Tibial nerve (tissue), 4 donors: ENCODE measurements at regions not wholly inside any gene's neighbourhood (a gene's known extent, or its start where the extent isn't known, plus 50 kb on each side); places are given as distances from the start of the nearest gene placed in this dataset.
A peak's percentile ranks its signal among the peaks of the same experiment; 100 is the strongest.

ENCODE experiments used
- DNase-seq, 2 donors: peaks; one replicate each; pipeline ENCODE4 v3.0.0-alpha.2; 2019; ENCODE audit warnings: low spot score in 2 of 2
- H3K27ac ChIP-seq, 4 donors: fragments of 200-600 bp; sonication (generic) in 3 of 4; one replicate each; pipeline ENCODE4 v1.5.1; 2017 to 2019; ENCODE audit warnings: mild to moderate bottlenecking in 1 of 4
- H3K27me3 ChIP-seq, 2 donors: fragments of 200-600 bp; sonication (generic) in 1 of 2; one replicate each; pipeline versions ENCODE4 v1.5.1 to v1.6.0; 2017 to 2019
- H3K36me3 ChIP-seq, 3 donors: fragments of 200-600 bp; sonication (generic); one replicate each; pipeline ENCODE4 v1.5.1; 2018 to 2019
- H3K4me1 ChIP-seq, 4 donors: fragments of 200-600 bp; sonication (generic) in 3 of 4; one replicate each; pipeline ENCODE4 v1.5.1; 2017 to 2019
- H3K4me3 ChIP-seq, 4 donors: fragments of 200-600 bp; sonication (generic) in 3 of 4; one replicate each; pipeline ENCODE4 v1.5.1; 2017 to 2019; ENCODE audit warnings: mild to moderate bottlenecking in 1 of 4, moderate library complexity in 1 of 4
- H3K9me3 ChIP-seq, 4 donors: fragments of 200-600 bp; sonication (generic) in 3 of 4; one replicate each; pipeline ENCODE4 v1.5.1; 2017 to 2019
- EP300 ChIP-seq, 2 donors: sonication (generic); formaldehyde crosslinking; IDR thresholded peaks; one replicate each; pipeline ENCODE4 v1.6.1; 2017; ENCODE audit warnings: antibody characterized with exemption in 2 of 2, mild to moderate bottlenecking in 1 of 2
- POLR2A ChIP-seq, 2 donors: fragments of 450-650 bp; IDR thresholded peaks; one replicate each; pipeline ENCODE4 v1.6.1; 2017; ENCODE audit warnings: antibody characterized with exemption in 2 of 2, mild to moderate bottlenecking in 2 of 2, moderate library complexity in 2 of 2
- WGBS, 2 donors: methylation state at CpG; one replicate each; pipeline ENCODE4 v1.1.5; 2018; 5-methylcytosine and 5-hydroxymethylcytosine counted together
- TF ChIP-seq, protein P1 (sequence below), 5 experiments: fragments of 200-600 bp in 3 of 5; fragments of 450-650 bp in 2 of 5; sonication (generic) in 3 of 5; IDR thresholded peaks; one replicate each; pipeline ENCODE4 v1.5.1; 2016 to 2019; ENCODE audit warnings: antibody characterized with exemption in 5 of 5, mild to moderate bottlenecking in 3 of 5, moderate library complexity in 2 of 5

DNA sequence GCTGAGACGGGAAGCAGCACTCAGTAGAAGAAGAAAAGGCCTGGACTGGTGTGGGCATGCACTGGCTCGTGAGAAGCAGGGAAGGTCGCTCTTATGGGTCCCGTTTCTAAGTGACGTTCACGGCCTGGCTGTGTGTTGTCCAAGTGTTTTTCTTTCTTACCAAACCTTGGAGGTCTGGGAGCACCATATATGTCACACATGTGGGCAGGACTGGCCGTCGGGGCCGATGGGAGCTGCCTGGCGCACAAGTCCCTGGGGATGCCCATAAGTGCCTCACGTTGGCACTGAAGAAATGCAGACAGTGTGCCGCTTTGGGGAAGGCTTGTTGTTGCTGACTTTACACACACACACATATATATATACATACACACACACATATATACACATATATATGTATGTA, 86.0 kb upstream of the DUSP22 start:
- no peak overlapping the region for H3K27ac ChIP-seq
- no peaks in the 10 kb centered on the region for H3K36me3 ChIP-seq
- no peak overlapping the region for H3K4me3 ChIP-seq
- DNase-seq: no peak
- TF ChIP-seq, protein P1, sequence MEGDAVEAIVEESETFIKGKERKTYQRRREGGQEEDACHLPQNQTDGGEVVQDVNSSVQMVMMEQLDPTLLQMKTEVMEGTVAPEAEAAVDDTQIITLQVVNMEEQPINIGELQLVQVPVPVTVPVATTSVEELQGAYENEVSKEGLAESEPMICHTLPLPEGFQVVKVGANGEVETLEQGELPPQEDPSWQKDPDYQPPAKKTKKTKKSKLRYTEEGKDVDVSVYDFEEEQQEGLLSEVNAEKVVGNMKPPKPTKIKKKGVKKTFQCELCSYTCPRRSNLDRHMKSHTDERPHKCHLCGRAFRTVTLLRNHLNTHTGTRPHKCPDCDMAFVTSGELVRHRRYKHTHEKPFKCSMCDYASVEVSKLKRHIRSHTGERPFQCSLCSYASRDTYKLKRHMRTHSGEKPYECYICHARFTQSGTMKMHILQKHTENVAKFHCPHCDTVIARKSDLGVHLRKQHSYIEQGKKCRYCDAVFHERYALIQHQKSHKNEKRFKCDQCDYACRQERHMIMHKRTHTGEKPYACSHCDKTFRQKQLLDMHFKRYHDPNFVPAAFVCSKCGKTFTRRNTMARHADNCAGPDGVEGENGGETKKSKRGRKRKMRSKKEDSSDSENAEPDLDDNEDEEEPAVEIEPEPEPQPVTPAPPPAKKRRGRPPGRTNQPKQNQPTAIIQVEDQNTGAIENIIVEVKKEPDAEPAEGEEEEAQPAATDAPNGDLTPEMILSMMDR (IDR thresholded peaks at IDR 0.05): no peak
- TF ChIP-seq POLR2A (IDR thresholded peaks at IDR 0.05): no peak
- TF ChIP-seq EP300 (IDR thresholded peaks at IDR 0.05): no peak
- H3K9me3 ChIP-seq: no peaks in the 10 kb centered on the region
- no peaks in the 10 kb centered on the region for H3K4me1 ChIP-seq
- WGBS, 2 donors: 78 to 84% methylated on average over 12 of the region's 12 CpGs
- peaks cover 0 to 5% of the 10 kb centered on the region in 2 donors for H3K27me3 ChIP-seq

DNA sequence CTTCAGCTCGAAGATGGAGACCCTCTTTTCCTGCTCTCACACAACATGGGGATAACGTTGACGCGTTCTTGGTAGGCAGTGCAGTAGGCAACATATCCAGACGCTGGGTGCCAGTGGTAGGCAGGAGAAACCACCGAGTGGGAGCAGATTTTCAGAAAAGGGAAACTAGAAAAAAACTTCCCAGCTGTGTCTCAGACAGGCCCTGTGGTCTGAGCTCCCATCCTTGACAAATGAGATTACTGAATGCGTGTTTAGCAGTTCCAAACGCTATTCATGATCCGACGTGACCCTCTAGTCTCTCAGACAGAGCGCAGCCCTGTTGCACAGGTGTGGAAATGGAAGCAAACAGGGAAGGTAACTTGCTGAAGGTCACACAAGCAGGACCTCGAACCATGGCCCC, 83.9 kb upstream of the DUSP22 start:
- Histone ChIP-seq H3K4me3 (no peak overlapping the region), H3K9me3 (no peaks in the 10 kb centered on the region), H3K27ac (no peak overlapping the region), H3K36me3 (no peaks in the 10 kb centered on the region), H3K27me3 (peaks cover 0 to 5% of the 10 kb centered on the region in 2 donors), H3K4me1 (no peaks in the 10 kb centered on the region)
- DNase-seq: no peak
- TF ChIP-seq POLR2A (IDR thresholded peaks at IDR 0.05): no peak
- no peak for TF ChIP-seq EP300 (IDR thresholded peaks at IDR 0.05)
- TF ChIP-seq, protein P1 (IDR thresholded peaks at IDR 0.05): no peak
- WGBS, 2 donors: 74 to 76% methylated on average over 12 of the region's 12 CpGs

GRCh38 chr6:208938-209337, 83.3 kb upstream of the DUSP22 start:
- Histone ChIP-seq H3K4me3 (no peak overlapping the region), H3K27ac (no peak overlapping the region), H3K9me3 (peaks cover 0 to 5% (median 0%) of the 10 kb centered on the region in 4 donors), H3K36me3 (no peaks in the 10 kb centered on the region), H3K27me3 (peaks cover 0 to 5% of the 10 kb centered on the region in 2 donors), H3K4me1 (no peaks in the 10 kb centered on the region)
- no peak for DNase-seq
- TF ChIP-seq EP300 (IDR thresholded peaks at IDR 0.05) (no peak), POLR2A (IDR thresholded peaks at IDR 0.05) (no peak)
- TF ChIP-seq, protein P1 (IDR thresholded peaks at IDR 0.05): no peak
- WGBS, 2 donors: 77 to 85% methylated on average over 7 of the region's 7 CpGs

- peaks cover 0 to 5% of the 10 kb centered on the region in 2 donors for H3K27me3 ChIP-seq
- no peaks in the 10 kb centered on the region for H3K36me3 ChIP-seq
- TF ChIP-seq, protein P1 (IDR thresholded peaks at IDR 0.05): no peak
- TF ChIP-seq POLR2A (IDR thresholded peaks at IDR 0.05) (no peak), EP300 (IDR thresholded peaks at IDR 0.05) (no peak)
- peaks cover 0 to 11% (median 0%) of the 10 kb centered on the region in 4 donors for H3K9me3 ChIP-seq
- no peak overlapping the region for H3K27ac ChIP-seq
- no peak for DNase-seq
- 85 to 87% methylated on average over 27 of the region's 27 CpGs for WGBS, 2 donors
- peak overlapping the region in 1 of 4 donors; percentile 27 for H3K4me3 ChIP-seq
- no peaks in the 10 kb centered on the region for H3K4me1 ChIP-seq
Measured at GRCh38 chr6:209432-210103, 82.7 kb upstream of the DUSP22 start.

GRCh38 chr6:210104-210456, 82.2 kb upstream of the DUSP22 start:
- Histone ChIP-seq H3K4me3 (no peak overlapping the region), H3K27me3 (peaks cover 0 to 5% of the 10 kb centered on the region in 2 donors)

More at GRCh38 chr6:210104-210456, 82.2 kb upstream of the DUSP22 start:
- 84 to 89% methylated on average over 6 to 7 of the region's 7 CpGs for WGBS, 2 donors
- no peak for DNase-seq
- H3K27ac ChIP-seq: no peak overlapping the region
- H3K9me3 ChIP-seq: peaks cover 0 to 13% (median 0%) of the 10 kb centered on the region in 4 donors
- TF ChIP-seq, protein P1 (IDR thresholded peaks at IDR 0.05): no peak
- TF ChIP-seq POLR2A (IDR thresholded peaks at IDR 0.05) (no peak), EP300 (IDR thresholded peaks at IDR 0.05) (no peak)
- no peaks in the 10 kb centered on the region for H3K36me3 ChIP-seq
- no peaks in the 10 kb centered on the region for H3K4me1 ChIP-seq
